ENCODE measurements at regions not wholly inside any gene's neighbourhood (a gene's known extent, or its start where the extent isn't known, plus 50 kb on each side); places are given as distances from the start of the nearest gene placed in this dataset.

DNA sequence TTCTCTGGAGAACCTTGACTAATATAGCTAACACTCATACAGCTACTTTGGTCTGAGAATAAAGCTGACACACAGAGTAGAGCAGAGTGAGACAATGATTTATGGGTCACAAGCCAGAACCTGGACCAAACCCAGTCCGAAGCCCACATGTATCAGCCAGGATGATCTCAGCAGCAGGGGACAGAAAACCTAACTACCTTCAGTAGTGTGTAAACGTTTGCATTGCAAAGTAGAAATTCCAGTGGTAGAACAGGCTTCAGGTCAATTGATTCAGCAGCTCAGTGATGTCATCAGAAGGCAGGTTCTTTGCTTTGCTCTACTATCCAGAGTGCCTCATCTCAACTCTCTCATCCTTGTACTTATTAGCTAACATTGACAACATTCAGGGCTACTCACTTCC is 62.5 kb upstream of the PALS2 start:
- TF ChIP-seq, protein P1, sequence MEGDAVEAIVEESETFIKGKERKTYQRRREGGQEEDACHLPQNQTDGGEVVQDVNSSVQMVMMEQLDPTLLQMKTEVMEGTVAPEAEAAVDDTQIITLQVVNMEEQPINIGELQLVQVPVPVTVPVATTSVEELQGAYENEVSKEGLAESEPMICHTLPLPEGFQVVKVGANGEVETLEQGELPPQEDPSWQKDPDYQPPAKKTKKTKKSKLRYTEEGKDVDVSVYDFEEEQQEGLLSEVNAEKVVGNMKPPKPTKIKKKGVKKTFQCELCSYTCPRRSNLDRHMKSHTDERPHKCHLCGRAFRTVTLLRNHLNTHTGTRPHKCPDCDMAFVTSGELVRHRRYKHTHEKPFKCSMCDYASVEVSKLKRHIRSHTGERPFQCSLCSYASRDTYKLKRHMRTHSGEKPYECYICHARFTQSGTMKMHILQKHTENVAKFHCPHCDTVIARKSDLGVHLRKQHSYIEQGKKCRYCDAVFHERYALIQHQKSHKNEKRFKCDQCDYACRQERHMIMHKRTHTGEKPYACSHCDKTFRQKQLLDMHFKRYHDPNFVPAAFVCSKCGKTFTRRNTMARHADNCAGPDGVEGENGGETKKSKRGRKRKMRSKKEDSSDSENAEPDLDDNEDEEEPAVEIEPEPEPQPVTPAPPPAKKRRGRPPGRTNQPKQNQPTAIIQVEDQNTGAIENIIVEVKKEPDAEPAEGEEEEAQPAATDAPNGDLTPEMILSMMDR (IDR thresholded peaks at IDR 0.05), result no peak
- TF ChIP-seq POLR2A (IDR thresholded peaks at IDR 0.05), result no peak

All from thyroid gland (tissue), 4 donors.